ENCODE measurements at regions not wholly inside any gene's neighbourhood (a gene's known extent, or its start where the extent isn't known, plus 50 kb on each side); places are given as distances from the start of the nearest gene placed in this dataset.
"Not testable (repeated sequence)": the region's sequence is repeated elsewhere in the genome, so short reads cannot be mapped to it uniquely, and the experiment has no call there.

- Histone ChIP-seq H3K27me3 (ENCODE audit: insufficient read depth, low read length) (no peaks in the 10 kb centered on the region), H3K9me3 (ENCODE audit: low read length) (no peaks in the 10 kb centered on the region), H2AFZ (ENCODE audit: low read depth, low read length) (no peak overlapping the region), H3K36me3 (ENCODE audit: insufficient read depth, low read length) (no peaks in the 10 kb centered on the region), H3K4me3 (ENCODE audit: low read length) (no peak overlapping the region), H3K4me1 (ENCODE audit: insufficient read depth, low read length) (peaks cover 2% of the 10 kb centered on the region)
Observed at GRCh38 chr18:71301596-71301995, 1012.8 kb downstream of the SOCS6 start.

GRCh38 chr18:71294201-71294600 lies 1005.4 kb downstream of the SOCS6 start:
- not testable (repeated sequence) for H3K9me3 ChIP-seq (ENCODE audit: low read length); H3K4me1 ChIP-seq (ENCODE audit: insufficient read depth, low read length); H3K27me3 ChIP-seq (ENCODE audit: insufficient read depth, low read length); H2AFZ ChIP-seq (ENCODE audit: low read depth, low read length); H3K4me3 ChIP-seq (ENCODE audit: low read length); H3K36me3 ChIP-seq (ENCODE audit: insufficient read depth, low read length)

- no peak overlapping the region for H2AFZ ChIP-seq (ENCODE audit: low read depth, low read length)
- H3K4me3 ChIP-seq (ENCODE audit: low read length) = no peak overlapping the region
- no peaks in the 10 kb centered on the region for H3K27me3 ChIP-seq (ENCODE audit: insufficient read depth, low read length)
- no peaks in the 10 kb centered on the region for H3K4me1 ChIP-seq (ENCODE audit: insufficient read depth, low read length)
- H3K36me3 ChIP-seq (ENCODE audit: insufficient read depth, low read length) = no peaks in the 10 kb centered on the region
- no peaks in the 10 kb centered on the region for H3K9me3 ChIP-seq (ENCODE audit: low read length)
Observed at GRCh38 chr18:71293322-71293721, 1004.5 kb downstream of the SOCS6 start.

- H3K4me1 ChIP-seq (ENCODE audit: insufficient read depth, low read length) = no peaks in the 10 kb centered on the region
- no peaks in the 10 kb centered on the region for H3K9me3 ChIP-seq (ENCODE audit: low read length)
- H3K36me3 ChIP-seq (ENCODE audit: insufficient read depth, low read length) = no peaks in the 10 kb centered on the region
- H2AFZ ChIP-seq (ENCODE audit: low read depth, low read length) = no peak overlapping the region
- no peak overlapping the region for H3K4me3 ChIP-seq (ENCODE audit: low read length)
- H3K27me3 ChIP-seq (ENCODE audit: insufficient read depth, low read length) = no peaks in the 10 kb centered on the region
Observed at GRCh38 chr18:71287268-71287667, 998.4 kb downstream of the SOCS6 start.

- Histone ChIP-seq H2AFZ (ENCODE audit: low read depth, low read length) (no peak overlapping the region), H3K4me3 (ENCODE audit: low read length) (no peak overlapping the region), H3K4me1 (ENCODE audit: insufficient read depth, low read length) (no peaks in the 10 kb centered on the region), H3K36me3 (ENCODE audit: insufficient read depth, low read length) (no peaks in the 10 kb centered on the region), H3K27me3 (ENCODE audit: insufficient read depth, low read length) (no peaks in the 10 kb centered on the region), H3K9me3 (ENCODE audit: low read length) (no peaks in the 10 kb centered on the region)
Observed at GRCh38 chr18:71252351-71252865, 963.6 kb downstream of the SOCS6 start.

- Histone ChIP-seq H3K36me3 (ENCODE audit: insufficient read depth, low read length) (no peaks in the 10 kb centered on the region), H3K4me3 (ENCODE audit: low read length) (no peak overlapping the region), H3K4me1 (ENCODE audit: insufficient read depth, low read length) (no peaks in the 10 kb centered on the region), H3K9me3 (ENCODE audit: low read length) (no peaks in the 10 kb centered on the region), H2AFZ (ENCODE audit: low read depth, low read length) (no peak overlapping the region), H3K27me3 (ENCODE audit: insufficient read depth, low read length) (no peaks in the 10 kb centered on the region)
Observed at GRCh38 chr18:71250191-71250590, 961.3 kb downstream of the SOCS6 start.

- Histone ChIP-seq H3K36me3 (ENCODE audit: insufficient read depth, low read length) (no peaks in the 10 kb centered on the region), H3K4me3 (ENCODE audit: low read length) (no peak overlapping the region), H3K9me3 (ENCODE audit: low read length) (no peaks in the 10 kb centered on the region)
Observed at GRCh38 chr18:71249791-71250190, 960.9 kb downstream of the SOCS6 start.

GRCh38 chr18:71242981-71243380 lies 954.1 kb downstream of the SOCS6 start:
- Histone ChIP-seq H2AFZ (ENCODE audit: low read depth, low read length) (no peak overlapping the region), H3K4me3 (ENCODE audit: low read length) (no peak overlapping the region), H3K9me3 (ENCODE audit: low read length) (no peaks in the 10 kb centered on the region), H3K36me3 (ENCODE audit: insufficient read depth, low read length) (no peaks in the 10 kb centered on the region), H3K4me1 (ENCODE audit: insufficient read depth, low read length) (no peaks in the 10 kb centered on the region), H3K27me3 (ENCODE audit: insufficient read depth, low read length) (no peaks in the 10 kb centered on the region)

More at GRCh38 chr18:71249791-71250190, 960.9 kb downstream of the SOCS6 start:
- Histone ChIP-seq H2AFZ (ENCODE audit: low read depth, low read length) (no peak overlapping the region), H3K4me1 (ENCODE audit: insufficient read depth, low read length) (no peaks in the 10 kb centered on the region), H3K27me3 (ENCODE audit: insufficient read depth, low read length) (no peaks in the 10 kb centered on the region)

GRCh38 chr18:71238974-71239624 lies 950.3 kb downstream of the SOCS6 start:
- H3K4me1 ChIP-seq (ENCODE audit: insufficient read depth, low read length) = no peaks in the 10 kb centered on the region
- no peaks in the 10 kb centered on the region for H3K9me3 ChIP-seq (ENCODE audit: low read length)
- H3K4me3 ChIP-seq (ENCODE audit: low read length) = no peak overlapping the region
- no peaks in the 10 kb centered on the region for H3K27me3 ChIP-seq (ENCODE audit: insufficient read depth, low read length)
- no peak overlapping the region for H2AFZ ChIP-seq (ENCODE audit: low read depth, low read length)
- H3K36me3 ChIP-seq (ENCODE audit: insufficient read depth, low read length) = no peaks in the 10 kb centered on the region

GRCh38 chr18:71237641-71238040 lies 948.8 kb downstream of the SOCS6 start:
- Histone ChIP-seq H3K4me1 (ENCODE audit: insufficient read depth, low read length) (no peaks in the 10 kb centered on the region), H3K27me3 (ENCODE audit: insufficient read depth, low read length) (no peaks in the 10 kb centered on the region), H3K36me3 (ENCODE audit: insufficient read depth, low read length) (no peaks in the 10 kb centered on the region), H3K9me3 (ENCODE audit: low read length) (no peaks in the 10 kb centered on the region), H3K4me3 (ENCODE audit: low read length) (no peak overlapping the region), H2AFZ (ENCODE audit: low read depth, low read length) (peak overlapping the region; percentile 36)

GRCh38 chr18:71233177-71233576 lies 944.3 kb downstream of the SOCS6 start:
- no peak overlapping the region for H2AFZ ChIP-seq (ENCODE audit: low read depth, low read length)
- no peaks in the 10 kb centered on the region for H3K27me3 ChIP-seq (ENCODE audit: insufficient read depth, low read length)

GRCh38 chr18:71223486-71223885 lies 934.6 kb downstream of the SOCS6 start:
- H2AFZ ChIP-seq (ENCODE audit: low read depth, low read length) = no peak overlapping the region
- no peak overlapping the region for H3K4me3 ChIP-seq (ENCODE audit: low read length)
- no peaks in the 10 kb centered on the region for H3K9me3 ChIP-seq (ENCODE audit: low read length)
- no peaks in the 10 kb centered on the region for H3K27me3 ChIP-seq (ENCODE audit: insufficient read depth, low read length)
- peaks cover 6% of the 10 kb centered on the region for H3K4me1 ChIP-seq (ENCODE audit: insufficient read depth, low read length)
- no peaks in the 10 kb centered on the region for H3K36me3 ChIP-seq (ENCODE audit: insufficient read depth, low read length)

More at GRCh38 chr18:71233177-71233576, 944.3 kb downstream of the SOCS6 start:
- Histone ChIP-seq H3K9me3 (ENCODE audit: low read length) (no peaks in the 10 kb centered on the region), H3K36me3 (ENCODE audit: insufficient read depth, low read length) (no peaks in the 10 kb centered on the region), H3K4me1 (ENCODE audit: insufficient read depth, low read length) (no peaks in the 10 kb centered on the region), H3K4me3 (ENCODE audit: low read length) (no peak overlapping the region)

GRCh38 chr18:71221405-71221804 lies 932.6 kb downstream of the SOCS6 start:
- Histone ChIP-seq H3K36me3 (ENCODE audit: insufficient read depth, low read length) (no peaks in the 10 kb centered on the region), H3K9me3 (ENCODE audit: low read length) (no peaks in the 10 kb centered on the region), H3K27me3 (ENCODE audit: insufficient read depth, low read length) (no peaks in the 10 kb centered on the region), H3K4me3 (ENCODE audit: low read length) (no peak overlapping the region), H2AFZ (ENCODE audit: low read depth, low read length) (no peak overlapping the region), H3K4me1 (ENCODE audit: insufficient read depth, low read length) (peaks cover 6% of the 10 kb centered on the region)

GRCh38 chr18:71212739-71213138 lies 923.9 kb downstream of the SOCS6 start:
- not testable (repeated sequence) for H3K9me3 ChIP-seq (ENCODE audit: low read length); H3K4me3 ChIP-seq (ENCODE audit: low read length); H3K36me3 ChIP-seq (ENCODE audit: insufficient read depth, low read length); H3K27me3 ChIP-seq (ENCODE audit: insufficient read depth, low read length); H2AFZ ChIP-seq (ENCODE audit: low read depth, low read length); H3K4me1 ChIP-seq (ENCODE audit: insufficient read depth, low read length)

Data from neuron (in vitro differentiated cells).